H9 (cell line): ENCODE measurements at regions not wholly inside any gene's neighbourhood (a gene's known extent, or its start where the extent isn't known, plus 50 kb on each side); places are given as distances from the start of the nearest gene placed in this dataset.
"Not testable (repeated sequence)": the region's sequence is repeated elsewhere in the genome, so short reads cannot be mapped to it uniquely, and the experiment has no call there.

Experiments
- DNase-seq: peaks from one replicate; pipeline ENCODE4 v3.0.0-alpha.2; 2017
- H2AFZ ChIP-seq: one replicate; pipeline ENCODE4 v1.6.1; 2013; ENCODE audit warnings: mild to moderate bottlenecking, low read length, control low read depth, moderate library complexity
- H2AK5ac ChIP-seq: 2 replicates; pipeline ENCODE4 v1.6.1; 2013; ENCODE audit warnings: low read length, control low read depth, mixed read lengths; ENCODE audit not compliant: insufficient read length
- H2BK120ac ChIP-seq: one replicate; pipeline ENCODE4 v1.6.1; 2013; ENCODE audit warnings: low read depth, mild to moderate bottlenecking, low read length, control low read depth, inconsistent platforms; ENCODE audit not compliant: poor library complexity, severe bottlenecking
- H2BK12ac ChIP-seq: 2 replicates; pipeline ENCODE4 v1.6.1; 2013; ENCODE audit warnings: low read length, control low read depth, mixed read lengths, low read depth; ENCODE audit not compliant: insufficient read length
- H2BK15ac ChIP-seq: 2 replicates; pipeline ENCODE4 v1.6.1; 2013; ENCODE audit warnings: low read depth, low read length, control low read depth
- H2BK20ac ChIP-seq: one replicate; pipeline ENCODE4 v1.6.1; 2013; ENCODE audit warnings: low read depth, mild to moderate bottlenecking, low read length, control low read depth, inconsistent platforms; ENCODE audit not compliant: poor library complexity, severe bottlenecking
- H2BK5ac ChIP-seq: 2 replicates; pipeline ENCODE4 v1.6.1; 2013; ENCODE audit warnings: low read length, control low read depth, mixed read lengths; ENCODE audit not compliant: insufficient read length
- H3K14ac ChIP-seq: 2 replicates; pipeline ENCODE4 v1.6.1; 2013; ENCODE audit warnings: low read length, control low read depth; ENCODE audit not compliant: insufficient read depth
- H3K18ac ChIP-seq: 2 replicates; pipeline ENCODE4 v1.6.1; 2013; ENCODE audit warnings: low read depth, mild to moderate bottlenecking, mixed read lengths, low read length, control low read depth; ENCODE audit not compliant: insufficient read length
- H3K23ac ChIP-seq: 2 replicates; pipeline ENCODE4 v1.6.1; 2013; ENCODE audit warnings: low read length, control low read depth, mixed read lengths, low read depth; ENCODE audit not compliant: insufficient read length
- H3K23me2 ChIP-seq: 2 replicates; pipeline ENCODE4 v1.6.1; 2013; ENCODE audit warnings: low read depth, mild to moderate bottlenecking, mixed read lengths, low read length, control low read depth; ENCODE audit not compliant: insufficient read length, poor library complexity, severe bottlenecking
- H3K27ac ChIP-seq: 2 replicates; pipeline ENCODE4 v1.5.1; 2013; ENCODE audit warnings: low read length, control low read depth, mixed read lengths, low read depth; ENCODE audit not compliant: insufficient read length
- H3K27me3 ChIP-seq: 2 replicates; pipeline ENCODE4 v1.6.1; 2013; ENCODE audit warnings: low read length, control low read depth, inconsistent platforms; ENCODE audit not compliant: insufficient read depth
- H3K4ac ChIP-seq: 2 replicates; pipeline ENCODE4 v1.6.1; 2013; ENCODE audit warnings: low read depth, mild to moderate bottlenecking, control low read depth, inconsistent platforms, low read length, moderate library complexity
- H3K4me1 ChIP-seq: 2 replicates; pipeline ENCODE4 v1.6.1; 2013; ENCODE audit warnings: low read length, control low read depth, inconsistent platforms; ENCODE audit not compliant: insufficient read depth
- H3K4me2 ChIP-seq: 2 replicates; pipeline ENCODE4 v1.6.1; 2013; ENCODE audit warnings: low read length, control low read depth, mixed read lengths; ENCODE audit not compliant: insufficient read length, insufficient read depth
- H3K56ac ChIP-seq: 2 replicates; pipeline ENCODE4 v1.6.1; 2013; ENCODE audit warnings: low read depth, mild to moderate bottlenecking, mixed read lengths, low read length, control low read depth; ENCODE audit not compliant: insufficient read length
- H3K79me1 ChIP-seq: 2 replicates; pipeline ENCODE4 v1.6.1; 2013; ENCODE audit warnings: low read depth, mild to moderate bottlenecking, moderate library complexity, low read length, control low read depth, inconsistent platforms; ENCODE audit not compliant: insufficient read depth, poor library complexity, severe bottlenecking
- H3K79me2 ChIP-seq: 2 replicates; pipeline ENCODE4 v1.6.1; 2013; ENCODE audit warnings: low read length, control low read depth, inconsistent platforms; ENCODE audit not compliant: insufficient read depth
- H3K9ac ChIP-seq: 2 replicates; pipeline ENCODE4 v1.6.1; 2013; ENCODE audit warnings: low read length, control low read depth, mixed read lengths; ENCODE audit not compliant: insufficient read length; ENCODE audit errors: extremely low read depth
- H3K9me3 ChIP-seq: one replicate; pipeline ENCODE4 v1.6.1; 2013; ENCODE audit warnings: low read depth, low read length, inconsistent platforms; ENCODE audit not compliant: control insufficient read depth
- H3T11ph ChIP-seq: one replicate; pipeline ENCODE4 v1.6.1; 2013; ENCODE audit warnings: mild to moderate bottlenecking, low read length, control low read depth, inconsistent platforms
- H4K20me1 ChIP-seq: one replicate; pipeline ENCODE4 v1.6.1; 2013; ENCODE audit not compliant: control insufficient read depth, insufficient read length, insufficient read depth
- H4K5ac ChIP-seq: 2 replicates; pipeline ENCODE4 v1.6.1; 2013; ENCODE audit warnings: low read depth, mild to moderate bottlenecking, mixed read lengths, low read length, control low read depth; ENCODE audit not compliant: insufficient read length
- H4K8ac ChIP-seq: replicated peaks from 2 replicates; pipeline ENCODE4 v1.6.1; 2013; ENCODE audit warnings: low read length, control low read depth, mixed read lengths, low read depth; ENCODE audit not compliant: insufficient read length
- H4K91ac ChIP-seq: 2 replicates; pipeline ENCODE4 v1.6.1; 2013; ENCODE audit warnings: low read depth, mild to moderate bottlenecking, moderate library complexity, mixed read lengths, low read length, control low read depth; ENCODE audit not compliant: insufficient read length
- H3K27ac Mint-ChIP-seq, 3 experiments: 2 replicates in 2 of 3; 3 replicates in 1 of 3; pipeline ENCODE4 v1.8.0; 2020 to 2021; ENCODE audit warnings: mixed read lengths in 3 of 3, mild to moderate bottlenecking in 1 of 3, moderate library complexity in 1 of 3
- H3K27me3 Mint-ChIP-seq: 2 replicates; pipeline ENCODE4 v1.8.0; 2021; ENCODE audit warnings: low read depth, mild to moderate bottlenecking, moderate library complexity, mixed read lengths
- H3K36me3 Mint-ChIP-seq, 3 experiments: 2 replicates in 2 of 3; 3 replicates in 1 of 3; pipeline ENCODE4 v1.8.0; 2020 to 2021; ENCODE audit warnings: low read depth in 3 of 3, mixed read lengths in 3 of 3; ENCODE audit not compliant: insufficient read depth in 1 of 3
- H3K4me1 Mint-ChIP-seq, 2 experiments: 2 replicates each; pipeline ENCODE4 v1.8.0; 2020; ENCODE audit warnings: mixed read lengths in 2 of 2
- H3K4me3 Mint-ChIP-seq, 2 experiments: 2 replicates in 1 of 2; 3 replicates in 1 of 2; pipeline ENCODE4 v1.8.0; 2020 to 2021; ENCODE audit warnings: mild to moderate bottlenecking in 2 of 2, mixed read lengths in 2 of 2, moderate library complexity in 1 of 2
- H3K9me3 Mint-ChIP-seq, 2 experiments: 2 replicates in 1 of 2; 3 replicates in 1 of 2; pipeline ENCODE4 v1.8.0; 2020; ENCODE audit warnings: mild to moderate bottlenecking in 2 of 2, mixed read lengths in 2 of 2, moderate library complexity in 1 of 2
- CTCF ChIP-seq: fragments of 200-600 bp; sonication (generic); conservative IDR thresholded peaks from 3 replicates; pipeline ENCODE4 v1.8.0; 2021; ENCODE audit warnings: antibody characterized with exemption, mild to moderate bottlenecking
- WGBS: extraction: QIAGEN DNeasy Blood & Tissue Kit; methylation state at CpG from one replicate; pipeline ENCODE4 v1.1.7; 2013; ENCODE audit warnings: missing lambda C conversion rate, low lambda C conversion rate, mixed read lengths; ENCODE audit not compliant: insufficient read length; ENCODE audit errors: extremely low coverage; 5-methylcytosine and 5-hydroxymethylcytosine counted together

- TF ChIP-seq CTCF, result no peak
- Mint-ChIP-seq H3K9me3 (peaks cover 17 to 22% of the 10 kb centered on the region in 2 experiments), H3K27ac (no peak overlapping the region), H3K4me1 (no peaks in the 10 kb centered on the region), H3K27me3 (no peaks in the 10 kb centered on the region), H3K4me3 (no peak overlapping the region), H3K36me3 (peaks cover 8 to 26% (median 14%) of the 10 kb centered on the region in 3 experiments)
- Histone ChIP-seq H3K4me2 (no peak overlapping the region), H3K79me1 (no peaks in the 10 kb centered on the region), H4K20me1 (no peaks in the 10 kb centered on the region), H2BK15ac (no peak overlapping the region), H3K4me1 (no peaks in the 10 kb centered on the region), H3T11ph (no peak overlapping the region), H3K4ac (no peak overlapping the region), H3K23ac (no peak overlapping the region), H2BK120ac (no peak overlapping the region), H3K27me3 (no peaks in the 10 kb centered on the region), H3K23me2 (no peaks in the 10 kb centered on the region), H2BK5ac (no peak overlapping the region), H3K14ac (no peak overlapping the region), H3K79me2 (no peaks in the 10 kb centered on the region), H4K5ac (no peak overlapping the region), H3K9me3 (peaks cover 12% of the 10 kb centered on the region), H4K8ac (no peak overlapping the region), H3K9ac (no peak overlapping the region), H4K91ac (no peak overlapping the region), H2AK5ac (no peak overlapping the region), H2BK20ac (no peak overlapping the region), H2AFZ (no peak overlapping the region), H2BK12ac (no peak overlapping the region), H3K18ac (no peak overlapping the region), H3K27ac (no peak overlapping the region), H3K56ac (no peak overlapping the region)
- no CpG with 5 or more reads among the region's 3 CpGs for WGBS
- no peak for DNase-seq
Measured at GRCh38 chr18:38642711-38643110, 1077.1 kb upstream of the CELF4 start.

GRCh38 chr18:38639700-38640099 lies 1074.1 kb upstream of the CELF4 start:
- H3K4me3 Mint-ChIP-seq, result not testable (repeated sequence)

More at GRCh38 chr18:38639700-38640099, 1074.1 kb upstream of the CELF4 start:
- H3K23me2 ChIP-seq, H3K4me2 ChIP-seq, H3K23ac ChIP-seq, H3K4me1 ChIP-seq, H2BK5ac ChIP-seq, H3K14ac ChIP-seq, H2BK20ac ChIP-seq, H2BK120ac ChIP-seq, H4K91ac ChIP-seq, H4K20me1 ChIP-seq, H3T11ph ChIP-seq, H3K27ac Mint-ChIP-seq, H3K18ac ChIP-seq, H3K27me3 Mint-ChIP-seq, H2BK12ac ChIP-seq, H4K8ac ChIP-seq, H3K79me2 ChIP-seq, H3K27me3 ChIP-seq, H3K56ac ChIP-seq, H3K9ac ChIP-seq, H4K5ac ChIP-seq, H3K79me1 ChIP-seq, DNase-seq, H2AFZ ChIP-seq, H2BK15ac ChIP-seq, H2AK5ac ChIP-seq, H3K4ac ChIP-seq, H3K27ac ChIP-seq: not testable (repeated sequence)
- peaks cover 12% of the 10 kb centered on the region for H3K9me3 ChIP-seq
- peaks cover 12 to 14% of the 10 kb centered on the region in 2 experiments for H3K4me1 Mint-ChIP-seq
- peaks cover 17 to 22% of the 10 kb centered on the region in 2 experiments for H3K9me3 Mint-ChIP-seq
- WGBS, result no CpG with 5 or more reads among the region's 9 CpGs
- H3K36me3 Mint-ChIP-seq, result peaks cover 8 to 26% (median 14%) of the 10 kb centered on the region in 3 experiments
